ENCODE measurements at regions not wholly inside any gene's neighbourhood (a gene's known extent, or its start where the extent isn't known, plus 50 kb on each side); places are given as distances from the start of the nearest gene placed in this dataset.

- DNase-seq: no peak
Measured at GRCh38 chr6:168227840-168228239, 91.7 kb downstream of the DACT2 start.

GRCh38 chr6:168226902-168227318, 92.7 kb downstream of the DACT2 start:
- DNase-seq: no peak

GRCh38 chr6:168226061-168226752, 93.4 kb downstream of the DACT2 start:
- no peak for DNase-seq

- no peak for DNase-seq
Measured at GRCh38 chr6:168225471-168225911, 94.1 kb downstream of the DACT2 start.

GRCh38 chr6:168223755-168224154, 95.8 kb downstream of the DACT2 start:
- DNase-seq: no peak

GRCh38 chr6:168223150-168223549, 96.4 kb downstream of the DACT2 start:
- DNase-seq: no peak

GRCh38 chr6:168222115-168223043, 97.2 kb downstream of the DACT2 start:
- no peak for DNase-seq

- DNase-seq: no peak
Measured at GRCh38 chr6:168221497-168222079, 98.0 kb downstream of the DACT2 start.

GRCh38 chr6:168221000-168221399, 98.6 kb downstream of the DACT2 start:
- no peak for DNase-seq

GRCh38 chr6:168219804-168220203, 99.8 kb downstream of the DACT2 start:
- no peak for DNase-seq

- DNase-seq: peak in 1 of 3 experiments; percentile 52
Measured at GRCh38 chr6:168218785-168219566, 100.6 kb downstream of the DACT2 start.

- DNase-seq: peak in 2 of 3 experiments; percentile 52 to 90
Measured at GRCh38 chr6:168217880-168218537, 101.6 kb downstream of the DACT2 start.

- no peak for DNase-seq
Measured at GRCh38 chr6:168217216-168217879, 102.2 kb downstream of the DACT2 start.

GRCh38 chr6:168216751-168217191, 102.8 kb downstream of the DACT2 start:
- peak in 1 of 3 experiments; percentile 25 for DNase-seq

GRCh38 chr6:168216117-168216516, 103.5 kb downstream of the DACT2 start:
- DNase-seq: no peak

GRCh38 chr6:168215121-168215808, 104.3 kb downstream of the DACT2 start:
- no peak for DNase-seq

GRCh38 chr6:168214586-168215104, 104.9 kb downstream of the DACT2 start:
- DNase-seq: no peak

- no peak for DNase-seq
Measured at GRCh38 chr6:168213121-168213524, 106.5 kb downstream of the DACT2 start.

GRCh38 chr6:168212362-168212761, 107.2 kb downstream of the DACT2 start:
- DNase-seq: no peak

- no peak for DNase-seq
Measured at GRCh38 chr6:168211681-168212080, 107.9 kb downstream of the DACT2 start.
